OCI-LY3 (cell line): ENCODE measurements at regions not wholly inside any gene's neighbourhood (a gene's known extent, or its start where the extent isn't known, plus 50 kb on each side); places are given as distances from the start of the nearest gene placed in this dataset.

Source experiments
- EZH2phosphoT487 ChIP-seq: fragments of 200-600 bp; shearing (Covaris generic); IDR thresholded peaks from 2 replicates; pipeline ENCODE4 v1.6.1; 2018; ENCODE audit warnings: antibody characterized with exemption, mixed run types, low read depth
- TF ChIP-seq, protein P1 (sequence below): fragments of 200-600, 300-600 bp; sonication (generic); IDR thresholded peaks from 2 replicates; pipeline ENCODE4 v1.5.1; 2014; ENCODE audit warnings: antibody characterized with exemption, low read length, low read depth

GRCh38 chrX:40383969-40384368, 196.8 kb upstream of the ATP6AP2 start:
- TF ChIP-seq, protein P1, sequence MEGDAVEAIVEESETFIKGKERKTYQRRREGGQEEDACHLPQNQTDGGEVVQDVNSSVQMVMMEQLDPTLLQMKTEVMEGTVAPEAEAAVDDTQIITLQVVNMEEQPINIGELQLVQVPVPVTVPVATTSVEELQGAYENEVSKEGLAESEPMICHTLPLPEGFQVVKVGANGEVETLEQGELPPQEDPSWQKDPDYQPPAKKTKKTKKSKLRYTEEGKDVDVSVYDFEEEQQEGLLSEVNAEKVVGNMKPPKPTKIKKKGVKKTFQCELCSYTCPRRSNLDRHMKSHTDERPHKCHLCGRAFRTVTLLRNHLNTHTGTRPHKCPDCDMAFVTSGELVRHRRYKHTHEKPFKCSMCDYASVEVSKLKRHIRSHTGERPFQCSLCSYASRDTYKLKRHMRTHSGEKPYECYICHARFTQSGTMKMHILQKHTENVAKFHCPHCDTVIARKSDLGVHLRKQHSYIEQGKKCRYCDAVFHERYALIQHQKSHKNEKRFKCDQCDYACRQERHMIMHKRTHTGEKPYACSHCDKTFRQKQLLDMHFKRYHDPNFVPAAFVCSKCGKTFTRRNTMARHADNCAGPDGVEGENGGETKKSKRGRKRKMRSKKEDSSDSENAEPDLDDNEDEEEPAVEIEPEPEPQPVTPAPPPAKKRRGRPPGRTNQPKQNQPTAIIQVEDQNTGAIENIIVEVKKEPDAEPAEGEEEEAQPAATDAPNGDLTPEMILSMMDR, result no peak
- no peak for TF ChIP-seq EZH2phosphoT487
